HL-60 (cell line): ENCODE measurements at regions not wholly inside any gene's neighbourhood (a gene's known extent, or its start where the extent isn't known, plus 50 kb on each side); places are given as distances from the start of the nearest gene placed in this dataset.

Source experiments
- DNase-seq, 2 experiments: peaks; one replicate each; pipeline ENCODE4 v3.0.0-alpha.2; 2010 to 2020; ENCODE audit warnings: low read depth in 1 of 2, low spot score in 1 of 2
- H3K27ac ChIP-seq: fragments of 250-450 bp; sonication (Bioruptor Pico); replicated peaks from 2 replicates; pipeline ENCODE4 v1.5.1; 2020; ENCODE audit warnings: mild to moderate bottlenecking, moderate library complexity
- H3K27me3 ChIP-seq: fragments of 250-450 bp; sonication (Bioruptor Pico); 2 replicates; pipeline ENCODE4 v1.5.1; 2021; ENCODE audit warnings: mild to moderate bottlenecking, moderate library complexity; ENCODE audit not compliant: insufficient read depth, poor library complexity, severe bottlenecking
- H3K4me3 ChIP-seq: replicated peaks from 2 replicates; pipeline ENCODE4 v1.5.1; 2011; ENCODE audit warnings: mild to moderate bottlenecking, control low read depth, low read length; ENCODE audit not compliant: insufficient read depth
- GABPA ChIP-seq: IDR thresholded peaks from 2 replicates; pipeline ENCODE4 v1.6.1; 2012; ENCODE audit warnings: low read depth
- POLR2AphosphoS5 ChIP-seq: IDR thresholded peaks from 2 replicates; pipeline ENCODE4 v1.6.1; 2012; ENCODE audit warnings: low read depth
- REST ChIP-seq: IDR thresholded peaks from 2 replicates; pipeline ENCODE4 v1.6.1; 2012; ENCODE audit warnings: low read depth; ENCODE audit not compliant: insufficient replicate concordance
- SPI1 ChIP-seq: IDR thresholded peaks from 2 replicates; pipeline ENCODE4 v1.6.1; 2012; ENCODE audit warnings: low read depth, mild to moderate bottlenecking, borderline replicate concordance
- TF ChIP-seq, protein P1 (sequence below): IDR thresholded peaks from one replicate; pipeline ENCODE4 v1.5.1; 2011; ENCODE audit warnings: low read length, control low read depth, inconsistent platforms; ENCODE audit not compliant: insufficient read depth

GRCh38 chr4:144208074-144208473 lies 67.6 kb upstream of the GYPA start:
- no peak overlapping the region for H3K4me3 ChIP-seq
- TF ChIP-seq SPI1 (peak; percentile 14; the same call in 1 of the 2 replicates), REST (no peak)
- no peak overlapping the region for H3K27ac ChIP-seq
- no peaks in the 10 kb centered on the region for H3K27me3 ChIP-seq
- no peak for DNase-seq

- no peak for TF ChIP-seq GABPA
- Histone ChIP-seq H3K27me3 (no peaks in the 10 kb centered on the region), H3K4me3 (no peak overlapping the region), H3K27ac (no peak overlapping the region)
- DNase-seq: no peak
Observed at GRCh38 chr4:144209491-144209890, 69.0 kb upstream of the GYPA start.

DNA sequence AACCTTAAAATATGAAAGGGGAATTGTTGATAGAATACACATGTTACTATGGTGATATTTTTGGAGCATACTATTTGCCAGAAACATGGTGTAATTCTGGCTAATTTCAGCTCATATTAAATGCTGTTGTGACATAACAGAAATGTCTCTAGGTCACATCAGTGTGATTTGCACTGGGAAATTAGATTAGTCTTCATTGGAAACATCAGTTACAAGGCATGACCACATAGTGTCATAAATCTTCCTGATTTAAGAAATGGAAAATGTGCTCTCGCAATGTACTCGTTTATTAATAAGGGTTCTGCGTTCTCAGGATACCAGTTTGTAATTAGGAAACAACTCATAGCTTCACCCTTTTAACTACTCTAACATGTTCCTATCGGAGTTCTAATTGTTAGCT lies 72.9 kb upstream of the GYPA start:
- Histone ChIP-seq H3K4me3 (no peak overlapping the region), H3K27ac (no peak overlapping the region), H3K27me3 (no peaks in the 10 kb centered on the region)
- DNase-seq: no peak
- TF ChIP-seq REST: no peak
- TF ChIP-seq GABPA: no peak
- TF ChIP-seq, protein P1, sequence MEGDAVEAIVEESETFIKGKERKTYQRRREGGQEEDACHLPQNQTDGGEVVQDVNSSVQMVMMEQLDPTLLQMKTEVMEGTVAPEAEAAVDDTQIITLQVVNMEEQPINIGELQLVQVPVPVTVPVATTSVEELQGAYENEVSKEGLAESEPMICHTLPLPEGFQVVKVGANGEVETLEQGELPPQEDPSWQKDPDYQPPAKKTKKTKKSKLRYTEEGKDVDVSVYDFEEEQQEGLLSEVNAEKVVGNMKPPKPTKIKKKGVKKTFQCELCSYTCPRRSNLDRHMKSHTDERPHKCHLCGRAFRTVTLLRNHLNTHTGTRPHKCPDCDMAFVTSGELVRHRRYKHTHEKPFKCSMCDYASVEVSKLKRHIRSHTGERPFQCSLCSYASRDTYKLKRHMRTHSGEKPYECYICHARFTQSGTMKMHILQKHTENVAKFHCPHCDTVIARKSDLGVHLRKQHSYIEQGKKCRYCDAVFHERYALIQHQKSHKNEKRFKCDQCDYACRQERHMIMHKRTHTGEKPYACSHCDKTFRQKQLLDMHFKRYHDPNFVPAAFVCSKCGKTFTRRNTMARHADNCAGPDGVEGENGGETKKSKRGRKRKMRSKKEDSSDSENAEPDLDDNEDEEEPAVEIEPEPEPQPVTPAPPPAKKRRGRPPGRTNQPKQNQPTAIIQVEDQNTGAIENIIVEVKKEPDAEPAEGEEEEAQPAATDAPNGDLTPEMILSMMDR: no peak
- TF ChIP-seq SPI1: no peak
- TF ChIP-seq POLR2AphosphoS5: no peak

- Histone ChIP-seq H3K27ac (no peak overlapping the region), H3K4me3 (no peak overlapping the region), H3K27me3 (no peaks in the 10 kb centered on the region)
- DNase-seq: no peak
- TF ChIP-seq GABPA (no peak), SPI1 (no peak), POLR2AphosphoS5 (no peak), REST (no peak)
- TF ChIP-seq, protein P1: no peak
Observed at GRCh38 chr4:144223149-144223548, 82.6 kb upstream of the GYPA start.
